Sigmoid colon (tissue), 6 donors: ENCODE measurements at regions not wholly inside any gene's neighbourhood (a gene's known extent, or its start where the extent isn't known, plus 50 kb on each side); places are given as distances from the start of the nearest gene placed in this dataset.
"Not testable (repeated sequence)": the region's sequence is repeated elsewhere in the genome, so short reads cannot be mapped to it uniquely, and the experiment has no call there.

ENCODE experiments used
- DNase-seq: peaks from one replicate; pipeline ENCODE4 v3.0.0-alpha.2; 2019
- H3K27ac ChIP-seq, 4 donors: fragments of 200-600 bp; sonication (generic); one replicate each; pipeline ENCODE4 v1.5.1; 2016 to 2019; ENCODE audit warnings: mild to moderate bottlenecking in 1 of 4
- H3K27me3 ChIP-seq, 3 donors: fragments of 200-600 bp; sonication (generic); one replicate each; pipeline ENCODE4 v1.5.1; 2019; ENCODE audit warnings: mild to moderate bottlenecking in 1 of 3
- H3K36me3 ChIP-seq, 4 donors: fragments of 200-600 bp; sonication (generic); one replicate each; pipeline ENCODE4 v1.5.1; 2016 to 2019
- H3K4me1 ChIP-seq, 4 donors: fragments of 200-600 bp; sonication (generic); one replicate each; pipeline ENCODE4 v1.5.1; 2017 to 2019
- H3K4me3 ChIP-seq, 4 donors: fragments of 200-600 bp; sonication (generic); one replicate each; pipeline ENCODE4 v1.5.1; 2017 to 2019; ENCODE audit warnings: mild to moderate bottlenecking in 2 of 4, moderate library complexity in 1 of 4
- H3K9me3 ChIP-seq, 4 donors: fragments of 200-600 bp in 3 of 4; sonication (generic) in 3 of 4; one replicate each; pipeline versions ENCODE4 v1.5.1 to v1.6.1; 2013 to 2019
- CTCF ChIP-seq, 4 experiments: fragments of 450-650 bp in 3 of 4; fragments of 200-600 bp in 1 of 4; IDR thresholded peaks; one replicate each; pipeline ENCODE4 v1.5.1; 2016 to 2019; ENCODE audit warnings: antibody characterized with exemption in 4 of 4, mild to moderate bottlenecking in 3 of 4, moderate library complexity in 2 of 4
- EP300 ChIP-seq, 4 donors: sonication (generic); formaldehyde crosslinking; IDR thresholded peaks; one replicate each; pipeline ENCODE4 v1.6.1; 2017; ENCODE audit warnings: antibody characterized with exemption in 4 of 4
- POLR2A ChIP-seq, 2 donors: fragments of 450-650 bp; IDR thresholded peaks; one replicate each; pipeline ENCODE4 v1.6.1; 2016; ENCODE audit warnings: antibody characterized with exemption in 2 of 2, mild to moderate bottlenecking in 2 of 2, moderate library complexity in 2 of 2
- POLR2AphosphoS5 ChIP-seq, 4 donors: sonication (generic); formaldehyde crosslinking; IDR thresholded peaks; one replicate each; pipeline ENCODE4 v1.6.1; 2017; ENCODE audit warnings: antibody characterized with exemption in 4 of 4
- WGBS, 2 donors: extraction: QIAGEN DNeasy Blood & Tissue Kit; methylation state at CpG; one replicate each; pipeline ENCODE4 v1.1.7; 2013; 5-methylcytosine and 5-hydroxymethylcytosine counted together
- intact Hi-C: fragments of 100-400 bp; cut with DNase I; formaldehyde crosslinking; loops from one replicate; pipeline ENCODE4 v1.15.1; 2023
- donor health status: healthy with polysubstance abuse.
- donor health status: healthy.

- H3K4me1 ChIP-seq: no peaks in the 10 kb centered on the region
- no peak overlapping the region for H3K4me3 ChIP-seq
- intact Hi-C loops: no loop called here
- TF ChIP-seq EP300 (IDR thresholded peaks at IDR 0.05) (no peak), POLR2AphosphoS5 (IDR thresholded peaks at IDR 0.05) (no peak), POLR2A (IDR thresholded peaks at IDR 0.05) (no peak), CTCF (IDR thresholded peaks at IDR 0.05) (no peak)
- no peak for DNase-seq
- H3K9me3 ChIP-seq: no peaks in the 10 kb centered on the region
- H3K36me3 ChIP-seq: no peaks in the 10 kb centered on the region
- no peak overlapping the region for H3K27ac ChIP-seq
- no peaks in the 10 kb centered on the region for H3K27me3 ChIP-seq
- 62 to 64% methylated on average over 1 of the region's 1 CpG for WGBS, 2 donors
Observed at GRCh38 chr14:106690333-106690891, 1164.0 kb downstream of the TMEM121 start.

GRCh38 chr14:106691601-106692291 is 1165.4 kb downstream of the TMEM121 start:
- 68 to 70% methylated on average over 13 of the region's 13 CpGs for WGBS, 2 donors
- intact Hi-C loops: no loop called here
- TF ChIP-seq POLR2AphosphoS5 (IDR thresholded peaks at IDR 0.05): no peak
- no peak for TF ChIP-seq POLR2A (IDR thresholded peaks at IDR 0.05)
- TF ChIP-seq EP300 (IDR thresholded peaks at IDR 0.05): no peak
- no peak for TF ChIP-seq CTCF (IDR thresholded peaks at IDR 0.05)
- Histone ChIP-seq H3K4me1 (no peaks in the 10 kb centered on the region), H3K36me3 (no peaks in the 10 kb centered on the region), H3K4me3 (no peak overlapping the region), H3K9me3 (no peaks in the 10 kb centered on the region), H3K27me3 (peaks cover 0 to under 1% (median 0%) of the 10 kb centered on the region in 3 donors), H3K27ac (no peak overlapping the region)
- DNase-seq: no peak

- no peaks in the 10 kb centered on the region for H3K9me3 ChIP-seq
- TF ChIP-seq EP300 (IDR thresholded peaks at IDR 0.05): no peak
- no peak for TF ChIP-seq POLR2AphosphoS5 (IDR thresholded peaks at IDR 0.05)
- TF ChIP-seq CTCF (IDR thresholded peaks at IDR 0.05): no peak
- TF ChIP-seq POLR2A (IDR thresholded peaks at IDR 0.05): no peak
- no peak overlapping the region for H3K4me3 ChIP-seq
- H3K27ac ChIP-seq: no peak overlapping the region
- intact Hi-C loops: no loop called here
- peaks cover 0 to 6% (median 0%) of the 10 kb centered on the region in 3 donors for H3K27me3 ChIP-seq
- H3K4me1 ChIP-seq: no peaks in the 10 kb centered on the region
- no peaks in the 10 kb centered on the region for H3K36me3 ChIP-seq
- whole genome bisulfite sequencing, 2 donors: 50 to 55% methylated on average over 15 to 19 of the region's 19 CpGs
- no peak for DNase-seq
Observed at GRCh38 chr14:106694638-106695393, 1168.4 kb downstream of the TMEM121 start.

GRCh38 chr14:106698620-106699267 is 1172.4 kb downstream of the TMEM121 start:
- H3K36me3 ChIP-seq, H3K27ac ChIP-seq, intact Hi-C loops, H3K4me3 ChIP-seq, DNase-seq, H3K4me1 ChIP-seq, H3K9me3 ChIP-seq, H3K27me3 ChIP-seq: not testable (repeated sequence)
- WGBS, 2 donors: 3 to 16% methylated on average over 4 to 7 of the region's 16 CpGs

GRCh38 chr14:106703651-106704050 is 1177.3 kb downstream of the TMEM121 start:
- 69 to 84% methylated on average over 2 of the region's 4 CpGs for WGBS, 2 donors
- intact Hi-C loops: not testable (repeated sequence)

GRCh38 chr14:106706488-106706887 is 1180.1 kb downstream of the TMEM121 start:
- H3K4me1 ChIP-seq, intact Hi-C loops, H3K9me3 ChIP-seq, H3K4me3 ChIP-seq, H3K27ac ChIP-seq, H3K36me3 ChIP-seq, DNase-seq, H3K27me3 ChIP-seq: not testable (repeated sequence)
- WGBS, 2 donors: 36 to 53% methylated on average over 4 of the region's 4 CpGs

More at GRCh38 chr14:106703651-106704050, 1177.3 kb downstream of the TMEM121 start:
- not testable (repeated sequence) for H3K36me3 ChIP-seq, H3K27ac ChIP-seq, H3K27me3 ChIP-seq, H3K4me3 ChIP-seq, H3K4me1 ChIP-seq, DNase-seq, H3K9me3 ChIP-seq

- H3K4me1 ChIP-seq, H3K27me3 ChIP-seq, DNase-seq, intact Hi-C loops, H3K36me3 ChIP-seq, H3K9me3 ChIP-seq, H3K27ac ChIP-seq, H3K4me3 ChIP-seq: not testable (repeated sequence)
- 75 to 78% methylated on average over 6 to 7 of the region's 7 CpGs for WGBS, 2 donors
Observed at GRCh38 chr14:106710187-106710586, 1183.8 kb downstream of the TMEM121 start.

- WGBS, 2 donors: 66 to 88% methylated on average over 5 of the region's 5 CpGs
- H3K4me3 ChIP-seq, H3K4me1 ChIP-seq, H3K36me3 ChIP-seq, intact Hi-C loops, H3K27me3 ChIP-seq, H3K27ac ChIP-seq, DNase-seq, H3K9me3 ChIP-seq: not testable (repeated sequence)
Observed at GRCh38 chr14:106712513-106712912, 1186.1 kb downstream of the TMEM121 start.
